T-cell (primary cell): ENCODE measurements at regions not wholly inside any gene's neighbourhood (a gene's known extent, or its start where the extent isn't known, plus 50 kb on each side); places are given as distances from the start of the nearest gene placed in this dataset.

ENCODE experiments used
- ATAC-seq, 4 experiments: fragments of 200-7000 bp in 3 of 4; fragments of 150-1000 bp in 1 of 4; cut with Tn5 transposase; replicated peaks in 1 of 4; 1 replicate in 3 of 4; 2 replicates in 1 of 4; pipeline ENCODE4 v1.10.0; 2021; ENCODE audit warnings: moderate library complexity in 3 of 4, mild to moderate bottlenecking in 2 of 4, moderate number of reproducible peaks in 1 of 4
- CTCF ChIA-PET, 2 donors: fragments of 300-600 bp; sonication (Branson Sonifier 250); formaldehyde crosslinking; loops; one replicate each; lab custom pipeline; 2022; ENCODE audit warnings: antibody characterized with exemption in 2 of 2; lab: Charles Lee
- POLR2A ChIA-PET, 2 donors: fragments of 300-600 bp; sonication (Branson Sonifier 250); formaldehyde crosslinking; loops; one replicate each; lab custom pipeline; 2022; ENCODE audit warnings: antibody characterized with exemption in 2 of 2; lab: Charles Lee
- DNase-seq, 35 experiments: peaks; one replicate each; pipeline versions ENCODE4 v3.0.0 to v3.0.0-alpha.2; 2013 to 2023
- H3K27ac ChIP-seq: one replicate; pipeline ENCODE4 v1.5.1; 2013; ENCODE audit warnings: low read length
- H3K27me3 ChIP-seq, 2 experiments: replicated peaks in 1 of 2; 1 replicate in 1 of 2; 2 replicates in 1 of 2; pipeline versions ENCODE4 v1.6.1 to v1.7.0; 2013; ENCODE audit warnings: low read length in 1 of 2, mixed read lengths in 1 of 2; ENCODE audit not compliant: control insufficient read depth in 2 of 2, insufficient read depth in 2 of 2; ENCODE audit errors: extremely low read depth in 1 of 2
- H3K36me3 ChIP-seq, 2 donors: 1 replicate in 1 of 2; 2 replicates in 1 of 2; pipeline versions ENCODE4 v1.6.1 to v1.7.0; 2013; ENCODE audit warnings: low read length in 1 of 2; ENCODE audit not compliant: control insufficient read depth in 2 of 2, insufficient read depth in 1 of 2; ENCODE audit errors: extremely low read depth in 1 of 2
- H3K4me1 ChIP-seq, 2 experiments: 1 replicate in 1 of 2; 2 replicates in 1 of 2; pipeline versions ENCODE4 v1.6.1 to v1.7.0; 2013; ENCODE audit warnings: low read length in 2 of 2, mixed read lengths in 1 of 2; ENCODE audit not compliant: insufficient read depth in 2 of 2, control insufficient read depth in 1 of 2; ENCODE audit errors: extremely low read depth in 1 of 2
- H3K4me3 ChIP-seq, 2 donors: 1 replicate in 1 of 2; 2 replicates in 1 of 2; pipeline versions ENCODE4 v1.5.1 to v1.7.0; 2013; ENCODE audit warnings: mild to moderate bottlenecking in 2 of 2, low read length in 1 of 2, moderate library complexity in 1 of 2; ENCODE audit not compliant: control insufficient read depth in 1 of 2; ENCODE audit errors: extremely low read depth in 1 of 2
- H3K9me3 ChIP-seq: 2 replicates; pipeline ENCODE4 v1.7.0; 2013
- H3K27ac Mint-ChIP-seq, 2 donors: one replicate each; pipeline ENCODE4 v1.8.0; 2020 to 2021; ENCODE audit warnings: mild to moderate bottlenecking in 2 of 2, mixed read lengths in 2 of 2
- H3K27me3 Mint-ChIP-seq, 2 donors: one replicate each; pipeline ENCODE4 v1.8.0; 2021 to 2022; ENCODE audit warnings: mixed read lengths in 2 of 2
- H3K36me3 Mint-ChIP-seq: one replicate; pipeline ENCODE4 v1.8.0; 2021; ENCODE audit warnings: mixed read lengths
- H3K4me1 Mint-ChIP-seq, 3 donors: one replicate each; pipeline ENCODE4 v1.8.0; 2020 to 2022; ENCODE audit warnings: mixed read lengths in 3 of 3, mild to moderate bottlenecking in 1 of 3
- H3K4me3 Mint-ChIP-seq, 3 donors: one replicate each; pipeline ENCODE4 v1.8.0; 2020 to 2022; ENCODE audit warnings: mild to moderate bottlenecking in 3 of 3, mixed read lengths in 3 of 3, moderate library complexity in 3 of 3
- H3K9me3 Mint-ChIP-seq, 3 donors: one replicate each; pipeline ENCODE4 v1.8.0; 2020 to 2022; ENCODE audit warnings: mixed read lengths in 3 of 3
- WGBS: methylation state at CpG from one replicate; pipeline ENCODE4 v1.1.5; 2013; ENCODE audit warnings: missing lambda C conversion rate; ENCODE audit not compliant: insufficient coverage; 5-methylcytosine and 5-hydroxymethylcytosine counted together

DNA sequence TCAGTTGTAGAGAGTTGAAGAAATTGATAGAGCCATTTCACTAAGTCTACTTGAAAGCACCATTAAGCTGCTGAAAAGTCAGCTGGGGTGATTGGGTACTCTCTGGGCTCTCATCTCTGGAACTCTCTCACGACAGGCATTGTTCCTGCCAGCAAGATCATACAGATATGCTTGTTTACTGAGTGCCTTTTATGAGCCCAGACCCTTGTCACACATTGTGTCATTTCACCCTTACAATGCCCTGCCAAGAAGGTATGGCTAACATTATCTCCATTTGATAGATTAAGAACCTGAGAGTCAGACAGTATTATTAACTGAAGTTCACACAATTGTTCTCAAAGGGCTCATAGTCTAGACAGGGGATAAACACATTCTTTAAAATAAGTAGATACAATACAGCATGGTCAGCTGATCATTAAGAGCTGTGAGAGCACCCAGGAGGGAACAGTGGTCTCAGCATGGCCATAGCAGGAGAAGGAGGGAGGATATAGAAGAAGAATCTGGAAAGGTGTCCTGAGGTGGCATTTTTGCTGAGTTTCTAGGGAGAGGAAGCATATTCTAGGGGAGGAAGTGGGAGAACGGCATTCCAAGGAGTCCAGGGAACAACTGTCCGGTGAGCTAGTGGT, 580.5 kb downstream of the INSC start:
- Mint-ChIP-seq H3K9me3 (peaks cover 0 to 9% (median 0%) of the 10 kb centered on the region in 3 donors), H3K27ac (no peak overlapping the region), H3K4me3 (no peak overlapping the region), H3K27me3 (peaks cover 0 to 1% of the 10 kb centered on the region in 2 donors), H3K4me1 (no peaks in the 10 kb centered on the region), H3K36me3 (no peaks in the 10 kb centered on the region)
- H3K27ac ChIP-seq, result no peak overlapping the region
- no peaks in the 10 kb centered on the region for H3K27me3 ChIP-seq
- no peak for DNase-seq
- H3K4me1 ChIP-seq, result no peaks in the 10 kb centered on the region
- 67% methylated on average over 2 of the region's 3 CpGs for WGBS
- no peaks in the 10 kb centered on the region for H3K9me3 ChIP-seq
- POLR2A ChIA-PET, result no interaction called here
- H3K4me3 ChIP-seq, result no peak overlapping the region
- H3K36me3 ChIP-seq, result no peaks in the 10 kb centered on the region
- no peak for ATAC-seq
- CTCF ChIA-PET, result no interaction called here

DNA sequence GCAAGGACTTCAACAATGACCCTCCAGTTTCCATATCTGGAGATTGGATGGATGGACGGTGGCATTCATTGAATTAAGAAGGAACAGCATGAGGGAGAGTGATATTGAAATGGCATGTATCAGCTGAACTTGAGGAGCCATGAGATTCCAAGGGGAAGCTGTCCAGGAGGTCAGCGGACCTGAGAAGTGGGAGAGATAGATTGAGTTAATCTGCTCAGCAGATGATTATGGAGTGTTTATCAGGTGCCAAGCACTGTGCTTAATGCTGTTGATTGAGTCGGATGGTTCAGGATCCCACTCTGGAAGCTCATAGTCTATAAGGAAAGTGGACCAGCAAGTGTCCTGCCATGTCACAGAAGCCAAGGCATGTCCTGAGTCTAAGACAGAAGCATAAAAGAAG, 581.3 kb downstream of the INSC start:
- no peaks in the 10 kb centered on the region for H3K9me3 ChIP-seq
- H3K27ac ChIP-seq, result no peak overlapping the region
- Mint-ChIP-seq H3K4me1 (no peaks in the 10 kb centered on the region), H3K27me3 (peaks cover 0 to 1% of the 10 kb centered on the region in 2 donors), H3K27ac (no peak overlapping the region), H3K36me3 (no peaks in the 10 kb centered on the region), H3K9me3 (peaks cover 0 to 9% (median 0%) of the 10 kb centered on the region in 3 donors), H3K4me3 (no peak overlapping the region)
- H3K27me3 ChIP-seq, result no peaks in the 10 kb centered on the region
- CTCF ChIA-PET, result no interaction called here
- 86% methylated on average over 2 of the region's 3 CpGs for WGBS
- POLR2A ChIA-PET, result no interaction called here
- no peaks in the 10 kb centered on the region for H3K4me1 ChIP-seq
- H3K4me3 ChIP-seq, result no peak overlapping the region
- no peak for DNase-seq
- ATAC-seq, result no peak
- no peaks in the 10 kb centered on the region for H3K36me3 ChIP-seq

DNA sequence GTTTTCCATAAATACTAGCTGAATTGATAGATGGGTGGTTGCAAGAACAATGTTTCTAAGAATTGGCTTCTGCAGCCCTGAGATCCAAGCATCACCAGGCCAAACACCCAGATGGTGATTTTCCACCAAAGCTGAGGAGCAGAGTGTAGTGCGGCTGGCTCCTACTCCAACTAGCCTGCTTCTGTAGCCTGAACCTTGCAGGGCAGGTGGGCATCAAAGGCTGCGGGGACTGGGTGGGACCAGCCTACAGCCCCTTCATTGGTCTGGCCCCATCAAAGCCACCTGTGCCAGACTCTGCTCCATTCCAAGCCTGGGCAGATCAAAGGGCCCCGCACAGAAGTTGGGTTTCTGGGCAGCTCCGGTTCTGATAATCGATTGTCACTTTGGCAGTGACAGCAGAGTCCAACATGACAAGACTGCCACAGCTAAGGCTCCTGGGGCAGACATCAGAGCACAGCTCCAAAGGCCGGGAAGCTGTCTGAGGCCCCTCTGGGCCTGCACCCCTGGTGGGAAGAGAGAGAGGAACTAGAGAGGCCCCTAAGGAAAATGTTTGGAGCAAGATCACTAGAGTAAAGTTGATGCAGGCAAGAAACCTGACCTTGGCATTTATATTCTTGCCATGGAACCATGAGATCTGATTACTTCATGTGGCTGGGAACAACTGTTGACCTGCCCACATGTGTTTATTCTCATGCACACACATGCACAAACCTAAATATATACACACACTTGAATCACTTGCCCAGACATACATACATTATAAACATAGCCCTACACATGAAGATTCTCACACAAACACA, 582.9 kb downstream of the INSC start:
- Histone ChIP-seq H3K9me3 (no peaks in the 10 kb centered on the region), H3K36me3 (no peaks in the 10 kb centered on the region), H3K4me1 (no peaks in the 10 kb centered on the region), H3K4me3 (no peak overlapping the region), H3K27ac (no peak overlapping the region), H3K27me3 (no peaks in the 10 kb centered on the region)
- 90% methylated on average over 6 of the region's 6 CpGs for WGBS
- POLR2A ChIA-PET, result no interaction called here
- CTCF ChIA-PET, result no interaction called here
- H3K27ac Mint-ChIP-seq, result no peak overlapping the region
- no peak overlapping the region for H3K4me3 Mint-ChIP-seq
- H3K4me1 Mint-ChIP-seq, result no peaks in the 10 kb centered on the region
- no peak for DNase-seq
- H3K27me3 Mint-ChIP-seq, result peaks cover 0 to 1% of the 10 kb centered on the region in 2 donors
- H3K9me3 Mint-ChIP-seq, result peaks cover 0 to 6% (median 0%) of the 10 kb centered on the region in 3 donors
- H3K36me3 Mint-ChIP-seq, result no peaks in the 10 kb centered on the region
- no peak for ATAC-seq

DNA sequence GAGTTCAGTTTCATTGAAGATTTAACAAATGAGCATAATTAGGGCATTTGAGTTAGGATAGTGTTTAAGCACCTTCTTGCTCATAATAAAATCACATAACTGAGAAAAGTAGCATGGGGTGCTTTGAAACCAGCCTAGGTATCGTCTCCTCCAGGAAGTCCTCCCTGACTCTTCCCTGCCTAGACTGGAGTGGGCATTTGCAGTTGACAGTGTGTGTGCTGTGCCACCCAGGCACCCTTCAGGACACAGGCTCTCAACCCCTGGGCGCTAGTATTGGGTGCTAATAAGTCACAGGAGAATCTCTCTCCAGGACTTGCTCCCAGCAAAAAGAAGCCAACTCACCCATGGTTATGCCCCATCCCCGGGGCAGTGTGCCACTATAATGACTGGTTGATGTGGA, 584.1 kb downstream of the INSC start:
- DNase-seq, result no peak
- Mint-ChIP-seq H3K9me3 (peaks cover 0 to 4% (median 2%) of the 10 kb centered on the region in 3 donors), H3K27me3 (no peaks in the 10 kb centered on the region), H3K36me3 (no peaks in the 10 kb centered on the region), H3K4me1 (no peaks in the 10 kb centered on the region), H3K4me3 (no peak overlapping the region), H3K27ac (no peak overlapping the region)
- Histone ChIP-seq H3K9me3 (no peaks in the 10 kb centered on the region), H3K36me3 (no peaks in the 10 kb centered on the region), H3K27me3 (no peaks in the 10 kb centered on the region), H3K27ac (no peak overlapping the region), H3K4me1 (no peaks in the 10 kb centered on the region), H3K4me3 (no peak overlapping the region)
- POLR2A ChIA-PET, result no interaction called here
- ATAC-seq, result no peak
- CTCF ChIA-PET, result no interaction called here
- no CpG with 5 or more reads among the region's 3 CpGs for WGBS

DNA sequence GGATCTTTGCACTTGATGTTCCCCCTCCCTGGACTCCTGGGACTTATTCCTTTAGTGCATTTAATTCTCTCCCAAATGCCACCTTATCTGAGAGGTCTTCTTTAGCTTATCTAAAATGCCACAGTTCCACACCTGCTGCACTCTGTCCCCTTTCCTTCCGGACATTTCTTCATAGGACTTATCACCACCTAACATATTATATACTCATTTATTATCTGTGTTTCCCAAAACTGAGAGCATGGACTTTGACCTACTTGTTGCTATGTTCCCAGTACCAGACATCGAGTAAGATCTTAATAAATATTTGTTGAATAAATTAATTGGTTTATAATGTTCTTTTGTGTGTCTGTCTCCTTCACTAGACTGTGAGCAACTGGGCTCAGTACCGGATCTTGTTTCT, 585.3 kb downstream of the INSC start:
- no peak overlapping the region for H3K27ac Mint-ChIP-seq
- DNase-seq, result no peak
- CTCF ChIA-PET, result no interaction called here
- H3K9me3 ChIP-seq, result no peaks in the 10 kb centered on the region
- H3K36me3 Mint-ChIP-seq, result no peaks in the 10 kb centered on the region
- 100% methylated on average over 1 of the region's 3 CpGs for WGBS
- no peaks in the 10 kb centered on the region for H3K36me3 ChIP-seq
- no peak overlapping the region for H3K4me3 Mint-ChIP-seq
- H3K27me3 Mint-ChIP-seq, result no peaks in the 10 kb centered on the region
- H3K27ac ChIP-seq, result no peak overlapping the region
- H3K4me3 ChIP-seq, result no peak overlapping the region
- H3K27me3 ChIP-seq, result no peaks in the 10 kb centered on the region
- peaks cover 0 to 6% (median 2%) of the 10 kb centered on the region in 3 donors for H3K9me3 Mint-ChIP-seq
- no peaks in the 10 kb centered on the region for H3K4me1 Mint-ChIP-seq
- no peaks in the 10 kb centered on the region for H3K4me1 ChIP-seq
- POLR2A ChIA-PET, result no interaction called here
- ATAC-seq, result no peak

DNA sequence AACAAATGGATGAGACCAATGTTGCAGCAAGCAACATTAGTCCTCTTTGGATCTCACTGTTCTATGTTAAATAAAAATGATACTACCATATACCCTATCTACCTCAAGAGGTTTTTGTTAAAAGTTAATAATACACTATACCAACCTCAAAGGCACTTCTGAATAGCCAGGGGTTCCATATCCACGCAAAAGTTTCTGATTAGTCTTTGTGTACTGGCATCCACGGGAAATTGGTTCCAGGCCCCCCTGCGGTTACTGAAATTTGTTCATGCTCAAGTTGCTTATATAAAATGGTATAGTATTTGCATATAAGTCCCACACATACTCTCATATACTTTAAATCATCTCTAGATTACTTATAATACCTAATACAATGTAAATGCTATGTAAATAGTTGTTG, 585.7 kb downstream of the INSC start:
- H3K9me3 ChIP-seq, result no peaks in the 10 kb centered on the region
- WGBS, result no CpG with 5 or more reads among the region's 3 CpGs
- H3K9me3 Mint-ChIP-seq, result peaks cover 0 to 5% (median 2%) of the 10 kb centered on the region in 3 donors

More for the DNA sequence above, 585.7 kb downstream of the INSC start:
- Mint-ChIP-seq H3K4me3 (no peak overlapping the region), H3K4me1 (no peaks in the 10 kb centered on the region), H3K27me3 (no peaks in the 10 kb centered on the region), H3K36me3 (no peaks in the 10 kb centered on the region), H3K27ac (no peak overlapping the region)
- ChIA-PET CTCF (no interaction called here), POLR2A (no interaction called here)
- H3K27me3 ChIP-seq, result no peaks in the 10 kb centered on the region
- ATAC-seq (no peak), DNase-seq (no peak)
- no peaks in the 10 kb centered on the region for H3K4me1 ChIP-seq
- no peak overlapping the region for H3K27ac ChIP-seq
- no peak overlapping the region for H3K4me3 ChIP-seq
- H3K36me3 ChIP-seq, result no peaks in the 10 kb centered on the region
